ENCODE measurements at regions not wholly inside any gene's neighbourhood (a gene's known extent, or its start where the extent isn't known, plus 50 kb on each side); places are given as distances from the start of the nearest gene placed in this dataset.

DNA sequence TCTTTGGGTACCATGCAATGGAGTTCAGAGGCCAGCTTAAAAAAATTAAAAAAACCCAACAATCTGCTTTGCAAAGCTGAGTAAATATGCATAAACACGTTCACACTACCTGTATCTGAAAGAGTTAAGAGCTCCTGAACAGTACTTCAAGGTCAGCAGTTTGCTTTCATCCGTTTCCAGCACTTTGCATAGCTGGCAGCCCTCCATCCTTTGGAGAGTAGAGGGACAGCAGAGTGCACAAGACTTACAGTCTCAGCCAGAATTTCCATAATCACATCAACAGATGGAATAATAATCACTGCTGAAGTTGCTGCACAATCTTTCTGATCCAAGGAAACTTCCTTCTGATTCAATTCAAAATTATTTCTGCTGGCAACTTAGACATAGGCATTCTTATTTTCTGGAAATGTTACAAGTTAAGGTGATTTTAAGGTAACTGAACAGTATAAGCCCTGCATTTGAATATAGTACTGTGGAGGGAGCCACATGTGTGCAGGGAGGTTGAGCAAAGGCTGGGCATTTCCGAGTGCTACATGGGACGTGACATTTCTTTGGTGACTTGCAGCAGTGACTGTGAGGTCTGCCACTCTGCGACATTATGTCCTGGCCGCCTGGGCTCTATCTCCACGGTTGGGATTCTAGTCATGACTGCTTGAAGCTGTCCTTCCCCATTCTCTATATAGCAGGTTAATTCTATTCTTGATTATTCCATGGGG is 73.5 kb upstream of the EMCN start:
- TF ChIP-seq FOXJ3 (CRISPR knock-in tag; IDR thresholded peaks at IDR 0.05) (no peak), TAF1 (IDR thresholded peaks at IDR 0.05; ENCODE audit: borderline replicate concordance, low read depth, low read length) (no peak), POLR2AphosphoS5 (IDR thresholded peaks at IDR 0.05; ENCODE audit: low read depth, low read length) (no peak), SIN3A (IDR thresholded peaks at IDR 0.05; ENCODE audit: borderline replicate concordance, low read depth, low read length) (no peak), FOSL2 (IDR thresholded peaks at IDR 0.05; ENCODE audit: borderline replicate concordance, low read depth) (no peak)
- TF ChIP-seq, protein P1, sequence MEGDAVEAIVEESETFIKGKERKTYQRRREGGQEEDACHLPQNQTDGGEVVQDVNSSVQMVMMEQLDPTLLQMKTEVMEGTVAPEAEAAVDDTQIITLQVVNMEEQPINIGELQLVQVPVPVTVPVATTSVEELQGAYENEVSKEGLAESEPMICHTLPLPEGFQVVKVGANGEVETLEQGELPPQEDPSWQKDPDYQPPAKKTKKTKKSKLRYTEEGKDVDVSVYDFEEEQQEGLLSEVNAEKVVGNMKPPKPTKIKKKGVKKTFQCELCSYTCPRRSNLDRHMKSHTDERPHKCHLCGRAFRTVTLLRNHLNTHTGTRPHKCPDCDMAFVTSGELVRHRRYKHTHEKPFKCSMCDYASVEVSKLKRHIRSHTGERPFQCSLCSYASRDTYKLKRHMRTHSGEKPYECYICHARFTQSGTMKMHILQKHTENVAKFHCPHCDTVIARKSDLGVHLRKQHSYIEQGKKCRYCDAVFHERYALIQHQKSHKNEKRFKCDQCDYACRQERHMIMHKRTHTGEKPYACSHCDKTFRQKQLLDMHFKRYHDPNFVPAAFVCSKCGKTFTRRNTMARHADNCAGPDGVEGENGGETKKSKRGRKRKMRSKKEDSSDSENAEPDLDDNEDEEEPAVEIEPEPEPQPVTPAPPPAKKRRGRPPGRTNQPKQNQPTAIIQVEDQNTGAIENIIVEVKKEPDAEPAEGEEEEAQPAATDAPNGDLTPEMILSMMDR (IDR thresholded peaks at IDR 0.05), result no peak
- TF ChIP-seq, protein P2, sequence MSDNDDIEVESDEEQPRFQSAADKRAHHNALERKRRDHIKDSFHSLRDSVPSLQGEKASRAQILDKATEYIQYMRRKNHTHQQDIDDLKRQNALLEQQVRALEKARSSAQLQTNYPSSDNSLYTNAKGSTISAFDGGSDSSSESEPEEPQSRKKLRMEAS (IDR thresholded peaks at IDR 0.05; ENCODE audit: low read depth), result no peak
- TF ChIP-seq, protein P3, sequence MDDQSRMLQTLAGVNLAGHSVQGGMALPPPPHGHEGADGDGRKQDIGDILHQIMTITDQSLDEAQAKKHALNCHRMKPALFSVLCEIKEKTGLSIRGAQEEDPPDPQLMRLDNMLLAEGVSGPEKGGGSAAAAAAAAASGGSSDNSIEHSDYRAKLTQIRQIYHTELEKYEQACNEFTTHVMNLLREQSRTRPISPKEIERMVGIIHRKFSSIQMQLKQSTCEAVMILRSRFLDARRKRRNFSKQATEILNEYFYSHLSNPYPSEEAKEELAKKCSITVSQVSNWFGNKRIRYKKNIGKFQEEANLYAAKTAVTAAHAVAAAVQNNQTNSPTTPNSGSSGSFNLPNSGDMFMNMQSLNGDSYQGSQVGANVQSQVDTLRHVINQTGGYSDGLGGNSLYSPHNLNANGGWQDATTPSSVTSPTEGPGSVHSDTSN (IDR thresholded peaks at IDR 0.05), result no peak
- TF ChIP-seq, protein P4, sequence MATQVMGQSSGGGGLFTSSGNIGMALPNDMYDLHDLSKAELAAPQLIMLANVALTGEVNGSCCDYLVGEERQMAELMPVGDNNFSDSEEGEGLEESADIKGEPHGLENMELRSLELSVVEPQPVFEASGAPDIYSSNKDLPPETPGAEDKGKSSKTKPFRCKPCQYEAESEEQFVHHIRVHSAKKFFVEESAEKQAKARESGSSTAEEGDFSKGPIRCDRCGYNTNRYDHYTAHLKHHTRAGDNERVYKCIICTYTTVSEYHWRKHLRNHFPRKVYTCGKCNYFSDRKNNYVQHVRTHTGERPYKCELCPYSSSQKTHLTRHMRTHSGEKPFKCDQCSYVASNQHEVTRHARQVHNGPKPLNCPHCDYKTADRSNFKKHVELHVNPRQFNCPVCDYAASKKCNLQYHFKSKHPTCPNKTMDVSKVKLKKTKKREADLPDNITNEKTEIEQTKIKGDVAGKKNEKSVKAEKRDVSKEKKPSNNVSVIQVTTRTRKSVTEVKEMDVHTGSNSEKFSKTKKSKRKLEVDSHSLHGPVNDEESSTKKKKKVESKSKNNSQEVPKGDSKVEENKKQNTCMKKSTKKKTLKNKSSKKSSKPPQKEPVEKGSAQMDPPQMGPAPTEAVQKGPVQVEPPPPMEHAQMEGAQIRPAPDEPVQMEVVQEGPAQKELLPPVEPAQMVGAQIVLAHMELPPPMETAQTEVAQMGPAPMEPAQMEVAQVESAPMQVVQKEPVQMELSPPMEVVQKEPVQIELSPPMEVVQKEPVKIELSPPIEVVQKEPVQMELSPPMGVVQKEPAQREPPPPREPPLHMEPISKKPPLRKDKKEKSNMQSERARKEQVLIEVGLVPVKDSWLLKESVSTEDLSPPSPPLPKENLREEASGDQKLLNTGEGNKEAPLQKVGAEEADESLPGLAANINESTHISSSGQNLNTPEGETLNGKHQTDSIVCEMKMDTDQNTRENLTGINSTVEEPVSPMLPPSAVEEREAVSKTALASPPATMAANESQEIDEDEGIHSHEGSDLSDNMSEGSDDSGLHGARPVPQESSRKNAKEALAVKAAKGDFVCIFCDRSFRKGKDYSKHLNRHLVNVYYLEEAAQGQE (IDR thresholded peaks at IDR 0.05; ENCODE audit: low read depth, low read length), result no peak

Measured in SK-N-SH (cell line).